ENCODE measurements at regions not wholly inside any gene's neighbourhood (a gene's known extent, or its start where the extent isn't known, plus 50 kb on each side); places are given as distances from the start of the nearest gene placed in this dataset.

DNA sequence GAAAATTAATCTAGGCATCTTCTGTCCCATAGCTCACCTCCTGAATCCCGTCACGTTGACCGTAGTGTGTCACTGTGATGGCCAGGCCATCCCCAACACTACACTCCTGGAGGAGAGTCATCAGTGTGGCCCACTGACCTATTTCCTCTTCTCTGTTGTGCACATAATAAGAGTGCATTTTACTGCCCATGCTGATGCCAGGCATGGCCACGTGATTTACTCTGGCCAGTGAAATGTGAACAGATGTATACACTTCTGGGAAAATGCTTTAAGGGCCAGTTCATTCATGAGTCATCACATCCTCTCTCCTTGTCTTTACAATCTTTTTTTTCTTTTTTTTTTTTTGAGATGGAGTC lies 101.9 kb upstream of the PIP4K2A start (continued):
- TF ChIP-seq ATF1 (CRISPR knock-in tag; IDR thresholded peaks at IDR 0.05) = no peak
- no peak for TF ChIP-seq ATF1 (tag; IDR thresholded peaks at IDR 0.05)
- TF ChIP-seq ZNF23 (CRISPR knock-in tag; IDR thresholded peaks at IDR 0.05) = no peak
- no peak for TF ChIP-seq NEUROD1 (IDR thresholded peaks at IDR 0.05; ENCODE audit: borderline replicate concordance, low read depth, low read length, partially characterized antibody)
- TF ChIP-seq TSC22D4 (tag; IDR thresholded peaks at IDR 0.05) = no peak
- no peak for TF ChIP-seq IFI16 (CRISPR knock-in tag; IDR thresholded peaks at IDR 0.05)
- TF ChIP-seq TAF9B (IDR thresholded peaks at IDR 0.05; ENCODE audit: partially characterized antibody) = peak; percentile 15
- TF ChIP-seq MAFG (tag; conservative IDR thresholded peaks at IDR 0.05) = peak; percentile 34
- no peak for TF ChIP-seq ZNF780A (CRISPR knock-in tag; IDR thresholded peaks at IDR 0.05)
- TF ChIP-seq, protein P1, sequence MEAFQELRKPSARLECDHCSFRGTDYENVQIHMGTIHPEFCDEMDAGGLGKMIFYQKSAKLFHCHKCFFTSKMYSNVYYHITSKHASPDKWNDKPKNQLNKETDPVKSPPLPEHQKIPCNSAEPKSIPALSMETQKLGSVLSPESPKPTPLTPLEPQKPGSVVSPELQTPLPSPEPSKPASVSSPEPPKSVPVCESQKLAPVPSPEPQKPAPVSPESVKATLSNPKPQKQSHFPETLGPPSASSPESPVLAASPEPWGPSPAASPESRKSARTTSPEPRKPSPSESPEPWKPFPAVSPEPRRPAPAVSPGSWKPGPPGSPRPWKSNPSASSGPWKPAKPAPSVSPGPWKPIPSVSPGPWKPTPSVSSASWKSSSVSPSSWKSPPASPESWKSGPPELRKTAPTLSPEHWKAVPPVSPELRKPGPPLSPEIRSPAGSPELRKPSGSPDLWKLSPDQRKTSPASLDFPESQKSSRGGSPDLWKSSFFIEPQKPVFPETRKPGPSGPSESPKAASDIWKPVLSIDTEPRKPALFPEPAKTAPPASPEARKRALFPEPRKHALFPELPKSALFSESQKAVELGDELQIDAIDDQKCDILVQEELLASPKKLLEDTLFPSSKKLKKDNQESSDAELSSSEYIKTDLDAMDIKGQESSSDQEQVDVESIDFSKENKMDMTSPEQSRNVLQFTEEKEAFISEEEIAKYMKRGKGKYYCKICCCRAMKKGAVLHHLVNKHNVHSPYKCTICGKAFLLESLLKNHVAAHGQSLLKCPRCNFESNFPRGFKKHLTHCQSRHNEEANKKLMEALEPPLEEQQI (IDR thresholded peaks at IDR 0.05) = peak; percentile 67
- TF ChIP-seq LARP7 (IDR thresholded peaks at IDR 0.05) = no peak
- TF ChIP-seq JUNB (CRISPR knock-in tag; conservative IDR thresholded peaks at IDR 0.05) = 0 out of 2 replicates have a peak, but pooled peaks have one; percentile 39
- no peak for TF ChIP-seq HINFP (tag; conservative IDR thresholded peaks at IDR 0.05; ENCODE audit: low read depth)
- no peak for TF ChIP-seq SOX6 (IDR thresholded peaks at IDR 0.05)
- peak; percentile 26; the same call in 1 of the 2 replicates for TF ChIP-seq CBFA2T2 (conservative IDR thresholded peaks at IDR 0.05)
- TF ChIP-seq TARDBP (IDR thresholded peaks at IDR 0.05) = no peak
- 0 out of 2 replicates have a peak, but pooled peaks have one; percentile 17 for TF ChIP-seq KLF1 (tag; IDR thresholded peaks at IDR 0.05)
- TF ChIP-seq NFXL1 (CRISPR knock-in tag; IDR thresholded peaks at IDR 0.05) = 0 out of 2 replicates have a peak, but pooled peaks have one; percentile 37
- TF ChIP-seq ZSCAN32 (CRISPR knock-in tag; IDR thresholded peaks at IDR 0.05) = 0 out of 2 replicates have a peak, but pooled peaks have one; percentile 28
- no peak for TF ChIP-seq ETS1 (conservative IDR thresholded peaks at IDR 0.05; ENCODE audit: control insufficient read depth, low read depth, low read length)
- TF ChIP-seq TAF7 (tag; IDR thresholded peaks at IDR 0.05) = no peak
- no peak for TF ChIP-seq NKRF (IDR thresholded peaks at IDR 0.05; ENCODE audit: borderline replicate concordance)
- TF ChIP-seq IRF9 (tag; IDR thresholded peaks at IDR 0.05) = no peak
- peak; percentile 9; the same call in 1 of the 2 replicates for TF ChIP-seq NR2C1 (IDR thresholded peaks at IDR 0.05)
- no peak for TF ChIP-seq NR2C1 (tag; IDR thresholded peaks at IDR 0.05)
